Peyer's patch (tissue), 4 donors: ENCODE measurements at regions not wholly inside any gene's neighbourhood (a gene's known extent, or its start where the extent isn't known, plus 50 kb on each side); places are given as distances from the start of the nearest gene placed in this dataset.

Experiments
- POLR2A ChIP-seq, 2 donors: fragments of 450-650 bp; IDR thresholded peaks; one replicate each; pipeline ENCODE4 v1.5.1; 2017; ENCODE audit warnings: antibody characterized with exemption in 2 of 2, mild to moderate bottlenecking in 2 of 2, moderate library complexity in 2 of 2
- TF ChIP-seq, protein P1 (sequence below), 6 experiments: fragments of 450-650 bp in 4 of 6; fragments of 200-600 bp in 2 of 6; sonication (generic) in 1 of 6; IDR thresholded peaks; one replicate each; pipeline ENCODE4 v1.5.1; 2017 to 2019; ENCODE audit warnings: antibody characterized with exemption in 6 of 6, mild to moderate bottlenecking in 3 of 6, moderate library complexity in 1 of 6

DNA sequence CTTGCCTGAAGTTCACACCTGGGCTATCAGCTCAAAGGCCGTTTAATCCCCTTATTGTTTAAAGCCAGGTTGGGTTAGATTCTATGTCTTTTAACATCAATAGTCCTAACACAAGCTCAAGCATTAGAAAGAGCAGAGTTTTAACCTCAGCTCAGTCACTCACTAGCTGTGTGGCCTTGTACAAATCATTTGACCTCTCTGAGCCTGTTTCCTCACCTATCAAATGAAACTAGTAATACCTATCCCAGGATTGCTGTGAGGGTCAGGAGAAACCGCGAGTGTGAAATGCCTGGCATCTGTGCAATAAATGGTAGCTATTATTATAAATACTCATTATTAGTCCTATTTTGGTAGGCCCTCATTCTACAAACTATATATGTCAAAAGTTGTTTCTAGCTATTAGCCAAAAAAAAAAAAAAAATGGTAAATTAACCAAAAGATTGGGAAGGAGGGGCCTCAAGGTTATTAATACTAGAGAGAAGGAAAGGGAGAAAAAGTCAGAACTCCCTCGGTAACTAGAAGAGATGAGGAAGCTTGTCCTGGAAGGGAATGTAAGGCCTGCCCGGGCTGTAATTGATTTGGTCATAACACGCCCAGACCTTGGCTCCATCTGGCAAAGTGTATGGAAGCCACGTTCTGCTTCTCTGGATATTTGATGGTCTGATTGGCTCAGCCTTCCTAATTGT is 510.5 kb upstream of the PROK2 start:
- TF ChIP-seq, protein P1, sequence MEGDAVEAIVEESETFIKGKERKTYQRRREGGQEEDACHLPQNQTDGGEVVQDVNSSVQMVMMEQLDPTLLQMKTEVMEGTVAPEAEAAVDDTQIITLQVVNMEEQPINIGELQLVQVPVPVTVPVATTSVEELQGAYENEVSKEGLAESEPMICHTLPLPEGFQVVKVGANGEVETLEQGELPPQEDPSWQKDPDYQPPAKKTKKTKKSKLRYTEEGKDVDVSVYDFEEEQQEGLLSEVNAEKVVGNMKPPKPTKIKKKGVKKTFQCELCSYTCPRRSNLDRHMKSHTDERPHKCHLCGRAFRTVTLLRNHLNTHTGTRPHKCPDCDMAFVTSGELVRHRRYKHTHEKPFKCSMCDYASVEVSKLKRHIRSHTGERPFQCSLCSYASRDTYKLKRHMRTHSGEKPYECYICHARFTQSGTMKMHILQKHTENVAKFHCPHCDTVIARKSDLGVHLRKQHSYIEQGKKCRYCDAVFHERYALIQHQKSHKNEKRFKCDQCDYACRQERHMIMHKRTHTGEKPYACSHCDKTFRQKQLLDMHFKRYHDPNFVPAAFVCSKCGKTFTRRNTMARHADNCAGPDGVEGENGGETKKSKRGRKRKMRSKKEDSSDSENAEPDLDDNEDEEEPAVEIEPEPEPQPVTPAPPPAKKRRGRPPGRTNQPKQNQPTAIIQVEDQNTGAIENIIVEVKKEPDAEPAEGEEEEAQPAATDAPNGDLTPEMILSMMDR (IDR thresholded peaks at IDR 0.05): no peak
- no peak for TF ChIP-seq POLR2A (IDR thresholded peaks at IDR 0.05)
